ENCODE measurements at regions not wholly inside any gene's neighbourhood (a gene's known extent, or its start where the extent isn't known, plus 50 kb on each side); places are given as distances from the start of the nearest gene placed in this dataset.

DNA sequence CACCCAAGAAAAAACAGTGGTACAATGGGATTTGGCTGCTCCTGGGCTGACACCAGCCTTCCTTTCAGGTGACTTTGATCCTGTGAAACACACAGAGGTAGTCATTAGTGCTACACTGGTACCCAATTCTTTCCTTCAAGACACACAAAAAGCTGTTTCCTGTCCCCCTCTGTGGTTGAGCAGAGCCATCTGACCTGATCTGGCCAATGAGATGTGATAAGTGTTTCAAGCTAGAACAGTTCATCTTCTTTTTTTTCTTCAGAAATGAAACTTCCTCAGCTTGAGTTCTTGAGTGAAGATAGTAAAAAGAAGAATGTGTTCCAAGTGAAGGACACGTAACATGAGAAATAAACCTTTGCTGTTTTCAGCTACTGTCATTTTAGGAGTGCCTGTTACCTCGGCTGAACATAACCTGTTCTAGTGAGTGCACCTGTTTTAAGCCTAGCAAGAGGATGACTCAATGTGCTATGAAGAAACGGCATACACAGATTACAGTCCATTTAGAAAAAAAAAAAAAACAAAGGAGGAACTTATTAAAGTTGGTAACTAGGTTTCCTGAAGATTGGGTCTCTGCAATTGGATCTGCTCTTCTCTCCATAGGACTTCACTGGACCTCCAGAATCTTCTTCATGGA is 287.8 kb downstream of the GAS1 start (continued):
- TF ChIP-seq KDM1A (CRISPR knock-in tag; IDR thresholded peaks at IDR 0.05) = no peak
- no peak for TF ChIP-seq RFX5 (IDR thresholded peaks at IDR 0.05; ENCODE audit: low read depth, low read length)
- no peak for TF ChIP-seq DMAP1 (CRISPR knock-in tag; IDR thresholded peaks at IDR 0.05)
- TF ChIP-seq SYNCRIP (IDR thresholded peaks at IDR 0.05; ENCODE audit: insufficient read depth, low read depth, low read length) = no peak

- no peaks in the 10 kb centered on the region for H3K9me3 ChIP-seq (ENCODE audit: low read length)
- intact Hi-C loops (cut with micrococcal nuclease; ENCODE audit: unreplicated experiment) (no loop called here), in situ Hi-C loops (cut with HindIII; ENCODE audit: extremely low pct_ligation_motif_present, low pct_unique_long_range_greater_than_20kb) (no loop called here)
- no peak for TF ChIP-seq ZNF441 (CRISPR knock-in tag; IDR thresholded peaks at IDR 0.05; ENCODE audit: borderline replicate concordance)
- no peak for TF ChIP-seq ZNF850 (CRISPR knock-in tag; conservative IDR thresholded peaks at IDR 0.05)
- no peak for TF ChIP-seq ZNF335 (CRISPR knock-in tag; IDR thresholded peaks at IDR 0.05)
- no peak for TF ChIP-seq ZBTB8A (CRISPR knock-in tag; IDR thresholded peaks at IDR 0.05; ENCODE audit: borderline replicate concordance, low read depth)
- TF ChIP-seq FOSL1 (CRISPR knock-in tag; IDR thresholded peaks at IDR 0.05; ENCODE audit: borderline replicate concordance) = no peak
- DNase-seq (ENCODE audit: low spot score) = no peak
- no peak overlapping the region for H3K9ac ChIP-seq (ENCODE audit: insufficient read depth, low read depth, low read length)
- no peaks in the 10 kb centered on the region for H3K79me2 ChIP-seq (ENCODE audit: insufficient read depth, low read length)
- H3K4me1 ChIP-seq (ENCODE audit: insufficient read depth, low read length) = no peaks in the 10 kb centered on the region
- H4K20me1 ChIP-seq (ENCODE audit: insufficient read depth, low read length) = 0 out of 2 replicates have a peak, but pooled peaks cover 3% of the 10 kb centered on the region
- H3K27me3 ChIP-seq (ENCODE audit: control insufficient read depth in 1 of 2, insufficient read depth in 2 of 2, low read length in 2 of 2) = no peaks in the 10 kb centered on the region
- FAIRE-seq = no peak
- no peak for ATAC-seq
- no TSS peak for BruUV-seq (replicated peaks)
- H3K36me3 ChIP-seq (replicated peaks in 1 of 2; ENCODE audit: control insufficient read depth in 1 of 2, insufficient read depth in 2 of 2, low read length in 2 of 2) = no peaks in the 10 kb centered on the region
- no peak overlapping the region for H2AFZ ChIP-seq (ENCODE audit: low read length)
- no peak overlapping the region for H3K4me3 ChIP-seq (replicated peaks in 1 of 3; ENCODE audit: insufficient read depth in 1 of 3, low read depth in 2 of 3, low read length in 3 of 3)
- CTCF ChIA-PET (ENCODE audit: low intra/inter-chr PET ratio, low total read pairs) = no interaction called here
- H3K4me2 ChIP-seq (ENCODE audit: low read depth, low read length) = no peak overlapping the region
- no peak overlapping the region for H3K27ac ChIP-seq (ENCODE audit: extremely low read length, insufficient read depth, low read length)
- POLR2A ChIA-PET = no interaction called here
Observed at GRCh38 chr9:86655147-86655546, 292.2 kb downstream of the GAS1 start.

DNA sequence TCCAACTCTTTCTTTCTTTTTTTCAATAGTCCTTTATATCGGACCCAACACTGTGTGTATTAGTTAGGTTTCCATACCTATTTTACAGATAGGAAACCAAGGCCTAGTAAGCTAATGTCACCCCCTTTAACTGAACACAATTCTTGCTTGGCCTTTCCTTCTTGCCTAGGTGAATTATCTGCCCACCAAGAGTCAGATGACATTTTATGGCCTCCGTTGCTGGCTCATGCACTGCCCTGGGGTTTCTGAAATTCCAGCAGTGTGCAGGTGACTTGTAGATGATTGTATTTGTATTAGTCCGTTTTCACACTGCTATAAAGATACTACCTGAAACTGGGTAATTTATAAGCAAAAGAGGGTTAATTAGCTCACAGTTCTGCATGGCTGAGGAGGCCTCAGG is 293.8 kb downstream of the GAS1 start:
- H3K4me1 ChIP-seq (ENCODE audit: insufficient read depth, low read length) = no peaks in the 10 kb centered on the region
- POLR2A ChIA-PET = no interaction called here
- H3K79me2 ChIP-seq (ENCODE audit: insufficient read depth, low read length) = no peaks in the 10 kb centered on the region
- H3K4me2 ChIP-seq (ENCODE audit: low read depth, low read length) = no peak overlapping the region
- no peaks in the 10 kb centered on the region for H3K36me3 ChIP-seq (replicated peaks in 1 of 2; ENCODE audit: control insufficient read depth in 1 of 2, insufficient read depth in 2 of 2, low read length in 2 of 2)
- H3K27me3 ChIP-seq (ENCODE audit: control insufficient read depth in 1 of 2, insufficient read depth in 2 of 2, low read length in 2 of 2) = no peaks in the 10 kb centered on the region
- DNase-seq (ENCODE audit: low spot score) (no peak), FAIRE-seq (no peak), ATAC-seq (no peak)
- TF ChIP-seq RNF219 (CRISPR knock-in tag; IDR thresholded peaks at IDR 0.05) = no peak
- no peak for TF ChIP-seq YEATS4 (CRISPR knock-in tag; IDR thresholded peaks at IDR 0.05; ENCODE audit: borderline replicate concordance)
- no peak for TF ChIP-seq ZNF570 (CRISPR knock-in tag; IDR thresholded peaks at IDR 0.05; ENCODE audit: borderline replicate concordance)
- TF ChIP-seq TFAP4 (IDR thresholded peaks at IDR 0.05; ENCODE audit: borderline replicate concordance, low read depth) = no peak
- no peak for TF ChIP-seq ZNF143 (CRISPR knock-in tag; IDR thresholded peaks at IDR 0.05)
- TF ChIP-seq BRCA1 (CRISPR knock-in tag; IDR thresholded peaks at IDR 0.05) = no peak
- no peak overlapping the region for H3K4me3 ChIP-seq (replicated peaks in 1 of 3; ENCODE audit: insufficient read depth in 1 of 3, low read depth in 2 of 3, low read length in 3 of 3)
- intact Hi-C loops (cut with micrococcal nuclease; ENCODE audit: unreplicated experiment) (no loop called here), in situ Hi-C loops (cut with HindIII; ENCODE audit: extremely low pct_ligation_motif_present, low pct_unique_long_range_greater_than_20kb) (no loop called here)
- no peak overlapping the region for H2AFZ ChIP-seq (ENCODE audit: low read length)
- no TSS peak for BruUV-seq (replicated peaks)
- CTCF ChIA-PET (ENCODE audit: low intra/inter-chr PET ratio, low total read pairs) = no interaction called here
- no peak overlapping the region for H3K27ac ChIP-seq (ENCODE audit: extremely low read length, insufficient read depth, low read length)
- no peaks in the 10 kb centered on the region for H3K9me3 ChIP-seq (ENCODE audit: low read length)
- 3% methylated on average over 3 of the region's 3 CpGs for WGBS (ENCODE audit: low lambda C conversion rate)
- H3K9ac ChIP-seq (ENCODE audit: insufficient read depth, low read depth, low read length) = no peak overlapping the region
- H4K20me1 ChIP-seq (ENCODE audit: insufficient read depth, low read length) = 0 out of 2 replicates have a peak, but pooled peaks cover 3% of the 10 kb centered on the region

Data from HepG2 (cell line).